Brain microvascular endothelial cell (primary cell): ENCODE measurements at regions not wholly inside any gene's neighbourhood (a gene's known extent, or its start where the extent isn't known, plus 50 kb on each side); places are given as distances from the start of the nearest gene placed in this dataset.

Source experiments
- DNase-seq: peaks from one replicate; pipeline ENCODE4 v3.0.0-alpha.2; 2020
- H3K27ac ChIP-seq: fragments of 250-450 bp; sonication (Bioruptor Pico); 2 replicates; pipeline ENCODE4 v1.5.1; 2020; ENCODE audit warnings: mild to moderate bottlenecking, moderate library complexity
- H3K27me3 ChIP-seq: fragments of 250-450 bp; sonication (Bioruptor Pico); replicated peaks from 2 replicates; pipeline ENCODE4 v1.5.1; 2020; ENCODE audit warnings: mild to moderate bottlenecking
- H3K36me3 ChIP-seq: fragments of 250-450 bp; sonication (Bioruptor Pico); replicated peaks from 2 replicates; pipeline ENCODE4 v1.5.1; 2020; ENCODE audit warnings: mild to moderate bottlenecking
- H3K4me3 ChIP-seq: 2 replicates; pipeline ENCODE4 v1.5.1; 2011; ENCODE audit warnings: low read depth, mild to moderate bottlenecking, control low read depth, low read length, moderate library complexity
- in situ Hi-C: cut with HindIII; loops from 2 replicates; pipeline ENCODE4 v1.10.0; 2017; ENCODE audit warnings: low sequenced_read_pairs, low pct_ligation_motif_present
- TF ChIP-seq, protein P1 (sequence below): IDR thresholded peaks from 2 replicates; pipeline ENCODE4 v1.5.1; 2011; ENCODE audit warnings: low read depth, mild to moderate bottlenecking, moderate library complexity, low read length, control low read depth, inconsistent platforms; ENCODE audit errors: missing control alignments

DNA sequence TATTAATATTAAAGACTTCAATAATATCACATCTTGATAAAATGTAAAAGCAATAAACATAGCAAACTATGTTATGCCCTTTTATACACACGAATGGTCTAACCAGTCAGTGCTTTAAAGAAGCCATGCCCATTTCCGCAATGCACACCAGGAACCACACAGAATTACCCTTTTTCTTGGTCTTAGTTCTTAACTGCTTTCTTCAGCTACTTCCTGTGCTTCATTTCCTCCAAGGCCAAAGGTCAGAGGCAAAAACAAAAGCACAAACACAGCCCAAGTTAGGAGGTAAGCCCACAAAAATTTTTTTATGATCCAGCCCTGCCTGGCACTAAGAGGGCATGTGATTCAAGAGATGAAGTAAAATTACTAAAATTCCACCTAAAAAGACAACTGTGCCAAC, 267.2 kb downstream of the FBXO15 start:
- Histone ChIP-seq H3K27me3 (no peaks in the 10 kb centered on the region), H3K27ac (peak overlapping the region; percentile 32), H3K36me3 (no peaks in the 10 kb centered on the region), H3K4me3 (no peak overlapping the region)
- DNase-seq: no peak
- in situ Hi-C loops: no loop called here
- TF ChIP-seq, protein P1, sequence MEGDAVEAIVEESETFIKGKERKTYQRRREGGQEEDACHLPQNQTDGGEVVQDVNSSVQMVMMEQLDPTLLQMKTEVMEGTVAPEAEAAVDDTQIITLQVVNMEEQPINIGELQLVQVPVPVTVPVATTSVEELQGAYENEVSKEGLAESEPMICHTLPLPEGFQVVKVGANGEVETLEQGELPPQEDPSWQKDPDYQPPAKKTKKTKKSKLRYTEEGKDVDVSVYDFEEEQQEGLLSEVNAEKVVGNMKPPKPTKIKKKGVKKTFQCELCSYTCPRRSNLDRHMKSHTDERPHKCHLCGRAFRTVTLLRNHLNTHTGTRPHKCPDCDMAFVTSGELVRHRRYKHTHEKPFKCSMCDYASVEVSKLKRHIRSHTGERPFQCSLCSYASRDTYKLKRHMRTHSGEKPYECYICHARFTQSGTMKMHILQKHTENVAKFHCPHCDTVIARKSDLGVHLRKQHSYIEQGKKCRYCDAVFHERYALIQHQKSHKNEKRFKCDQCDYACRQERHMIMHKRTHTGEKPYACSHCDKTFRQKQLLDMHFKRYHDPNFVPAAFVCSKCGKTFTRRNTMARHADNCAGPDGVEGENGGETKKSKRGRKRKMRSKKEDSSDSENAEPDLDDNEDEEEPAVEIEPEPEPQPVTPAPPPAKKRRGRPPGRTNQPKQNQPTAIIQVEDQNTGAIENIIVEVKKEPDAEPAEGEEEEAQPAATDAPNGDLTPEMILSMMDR: no peak

DNA sequence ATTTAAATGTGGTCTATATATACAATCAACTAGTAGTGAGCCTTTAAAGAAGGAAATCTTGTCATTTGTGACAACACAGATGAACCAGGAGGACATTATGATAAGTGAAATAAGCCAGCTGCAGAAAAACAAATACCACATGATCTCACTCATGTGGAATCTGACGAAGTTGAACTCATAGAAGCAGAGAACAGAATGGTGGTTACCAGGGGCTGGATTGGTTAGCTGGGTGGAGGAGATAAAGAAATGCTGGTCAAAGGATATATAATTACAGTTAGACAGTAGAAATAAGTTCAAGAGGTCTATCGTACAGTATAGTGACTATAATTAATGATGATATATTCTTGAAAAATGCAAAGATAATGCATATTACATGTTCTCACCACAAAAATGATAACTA, 267.9 kb downstream of the FBXO15 start:
- no peaks in the 10 kb centered on the region for H3K27me3 ChIP-seq
- in situ Hi-C loops: no loop called here
- DNase-seq: peak; percentile 71
- TF ChIP-seq, protein P1: no peak
- H3K36me3 ChIP-seq: no peaks in the 10 kb centered on the region
- H3K4me3 ChIP-seq: no peak overlapping the region
- H3K27ac ChIP-seq: peak overlapping the region; percentile 58

DNA sequence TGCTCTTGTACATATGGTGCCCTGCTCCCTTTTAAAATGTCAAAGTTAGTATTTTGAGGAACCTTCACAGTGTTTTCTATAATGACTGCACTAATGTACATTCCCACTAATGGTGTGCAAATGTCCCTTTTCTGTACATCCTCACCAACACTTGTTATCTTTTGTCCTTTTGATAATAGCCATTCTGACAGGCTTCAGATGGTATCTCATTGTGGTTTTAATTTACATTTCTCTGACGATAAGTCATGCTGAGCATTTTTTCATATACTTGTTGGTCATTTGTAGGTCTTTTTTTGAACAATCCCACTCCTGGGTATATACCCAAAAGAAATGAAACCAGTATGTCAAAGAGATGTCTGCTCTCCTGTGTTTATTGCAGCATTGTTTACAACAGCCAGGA, 268.3 kb downstream of the FBXO15 start:
- no peak overlapping the region for H3K4me3 ChIP-seq
- H3K27ac ChIP-seq: peak overlapping the region; percentile 58
- DNase-seq: no peak
- in situ Hi-C loops: no loop called here
- TF ChIP-seq, protein P1: no peak
- H3K36me3 ChIP-seq: no peaks in the 10 kb centered on the region
- H3K27me3 ChIP-seq: no peaks in the 10 kb centered on the region

DNA sequence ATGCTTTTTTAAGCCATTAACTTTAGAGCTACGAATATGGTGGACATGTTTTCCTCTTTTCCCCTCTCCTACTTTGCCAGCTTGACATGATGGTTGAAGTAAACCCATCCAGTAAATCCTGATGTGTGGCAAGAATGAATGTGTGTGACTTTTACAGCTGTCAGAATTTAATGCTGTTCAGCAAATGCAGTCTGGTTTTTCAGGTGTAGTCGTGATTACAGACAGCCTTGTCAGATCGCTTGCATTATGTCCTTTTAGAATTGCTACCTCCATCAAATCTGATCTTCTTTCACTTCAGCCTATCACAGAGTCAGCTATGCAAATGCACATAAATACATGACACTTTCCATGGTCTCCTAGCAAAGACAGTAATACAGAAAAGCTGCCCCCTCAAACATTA, 278.5 kb downstream of the FBXO15 start:
- H3K4me3 ChIP-seq: no peak overlapping the region
- DNase-seq: no peak
- no peaks in the 10 kb centered on the region for H3K36me3 ChIP-seq
- H3K27ac ChIP-seq: no peak overlapping the region
- in situ Hi-C loops: no loop called here
- H3K27me3 ChIP-seq: no peaks in the 10 kb centered on the region
- TF ChIP-seq, protein P1: no peak

DNA sequence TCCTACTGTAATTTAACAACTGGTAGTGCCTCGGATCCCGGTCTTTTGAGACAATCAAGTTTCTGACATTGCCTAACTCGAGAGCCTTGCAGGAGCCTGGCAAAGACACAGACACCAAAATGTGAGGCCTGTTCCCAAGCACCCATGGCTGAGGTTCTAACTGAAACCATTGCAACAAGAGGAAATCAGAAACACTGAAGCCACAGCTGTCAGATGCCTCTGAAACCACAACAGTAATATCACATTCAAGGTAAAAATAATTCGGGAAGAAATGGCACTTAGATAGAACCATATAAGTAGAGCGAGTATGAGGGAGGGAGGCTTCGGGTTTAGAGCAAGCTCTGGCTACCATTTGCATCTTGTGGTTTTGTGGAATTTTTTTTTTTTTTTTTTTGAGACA, 285.9 kb downstream of the FBXO15 start:
- Histone ChIP-seq H3K36me3 (no peaks in the 10 kb centered on the region), H3K27ac (no peak overlapping the region), H3K27me3 (no peaks in the 10 kb centered on the region), H3K4me3 (no peak overlapping the region)
- no peak for DNase-seq
- TF ChIP-seq, protein P1: no peak
- in situ Hi-C loops: no loop called here

DNA sequence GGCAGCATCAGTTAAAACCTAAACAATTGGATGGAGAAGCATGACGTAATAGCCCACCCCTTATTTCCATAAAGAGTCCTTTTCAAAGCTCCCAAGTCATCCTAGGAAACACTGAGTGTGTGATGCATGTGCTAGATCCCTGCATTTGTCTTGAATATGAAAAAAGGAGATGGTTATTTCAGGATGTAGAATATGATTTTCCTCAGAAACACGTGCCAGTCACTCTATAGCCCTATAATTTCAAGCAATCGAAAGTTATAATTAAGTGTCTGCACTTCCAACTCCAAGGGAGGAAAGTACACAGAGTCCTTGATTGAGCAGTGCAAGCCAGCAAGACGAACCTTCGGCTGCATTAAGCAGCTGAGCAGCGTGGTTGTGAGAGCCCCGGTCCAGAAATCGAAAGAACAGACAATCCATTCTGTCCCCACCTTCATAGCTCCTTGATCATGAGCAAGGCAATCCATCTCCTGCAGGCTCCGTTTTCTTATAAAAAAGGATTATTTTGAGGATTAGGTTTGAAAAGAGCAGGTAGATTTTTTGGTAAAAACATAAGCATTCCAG, 287.7 kb downstream of the FBXO15 start:
- no peaks in the 10 kb centered on the region for H3K36me3 ChIP-seq
- H3K27me3 ChIP-seq: no peaks in the 10 kb centered on the region
- no peak overlapping the region for H3K27ac ChIP-seq
- in situ Hi-C loops: no loop called here
- no peak overlapping the region for H3K4me3 ChIP-seq
- TF ChIP-seq, protein P1: no peak
- DNase-seq: no peak
